RWPE2 (cell line): ENCODE measurements at regions not wholly inside any gene's neighbourhood (a gene's known extent, or its start where the extent isn't known, plus 50 kb on each side); places are given as distances from the start of the nearest gene placed in this dataset.

ENCODE experiments used
- ATAC-seq: fragments of 200-7000 bp; cut with Tn5 transposase; 3 replicates; pipeline ENCODE4 v1.9.1; 2021; ENCODE audit warnings: low read depth
- DNase-seq: peaks from one replicate; pipeline ENCODE4 v3.0.0-alpha.2; 2020; ENCODE audit warnings: low spot score
- H3K27ac ChIP-seq: fragments of 450-650 bp; 2 replicates; pipeline ENCODE4 v1.5.1; 2017; ENCODE audit warnings: mild to moderate bottlenecking; ENCODE audit not compliant: poor library complexity, severe bottlenecking
- H3K27me3 ChIP-seq: fragments of 250-450 bp; sonication (Bioruptor Pico); 2 replicates; pipeline ENCODE4 v1.5.1; 2021; ENCODE audit warnings: mild to moderate bottlenecking, moderate library complexity; ENCODE audit not compliant: insufficient read depth, poor library complexity, severe bottlenecking
- H3K36me3 ChIP-seq: fragments of 250-450 bp; sonication (Bioruptor Pico); 2 replicates; pipeline ENCODE4 v1.5.1; 2020; ENCODE audit warnings: low read depth, mild to moderate bottlenecking, moderate library complexity
- H3K4me1 ChIP-seq: fragments of 250-450 bp; sonication (Bioruptor Pico); 2 replicates; pipeline ENCODE4 v1.5.1; 2021; ENCODE audit warnings: mild to moderate bottlenecking, moderate library complexity; ENCODE audit not compliant: insufficient read depth, poor library complexity, severe bottlenecking
- H3K4me3 ChIP-seq: fragments of 250-450 bp; sonication (Bioruptor Pico); 2 replicates; pipeline ENCODE4 v1.5.1; 2021; ENCODE audit warnings: mild to moderate bottlenecking, moderate library complexity; ENCODE audit not compliant: severe bottlenecking
- H3K9me3 ChIP-seq: fragments of 250-450 bp; sonication (Bioruptor Pico); 2 replicates; pipeline ENCODE4 v1.5.1; 2021; ENCODE audit warnings: mild to moderate bottlenecking, moderate library complexity; ENCODE audit not compliant: severe bottlenecking
- TF ChIP-seq, protein P1 (sequence below): fragments of 450-650 bp; IDR thresholded peaks from one replicate; pipeline ENCODE4 v1.5.1; 2017; ENCODE audit warnings: mild to moderate bottlenecking, moderate library complexity; ENCODE audit not compliant: poor library complexity, severe bottlenecking

DNA sequence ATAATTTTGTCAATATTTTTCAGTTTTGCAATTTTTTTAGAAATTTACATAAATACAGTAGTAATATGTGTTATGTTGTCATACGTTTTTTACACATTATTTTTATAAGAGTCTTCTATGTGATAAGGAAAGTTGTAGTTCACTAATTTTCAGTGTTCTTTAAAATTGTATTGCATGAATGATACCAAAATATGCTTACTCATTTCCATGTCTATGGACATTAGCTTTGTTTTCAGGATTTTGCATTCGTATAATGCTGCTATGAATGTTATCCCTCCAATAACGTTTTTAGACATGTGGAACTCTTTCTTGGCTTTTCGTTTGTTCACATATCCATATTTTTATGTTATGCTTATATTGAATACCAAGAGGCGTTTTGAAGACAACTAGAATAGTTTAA is 260.0 kb downstream of the ARL4A start:
- peaks cover 4% of the 10 kb centered on the region for H3K9me3 ChIP-seq
- ATAC-seq, result no peak
- TF ChIP-seq, protein P1, sequence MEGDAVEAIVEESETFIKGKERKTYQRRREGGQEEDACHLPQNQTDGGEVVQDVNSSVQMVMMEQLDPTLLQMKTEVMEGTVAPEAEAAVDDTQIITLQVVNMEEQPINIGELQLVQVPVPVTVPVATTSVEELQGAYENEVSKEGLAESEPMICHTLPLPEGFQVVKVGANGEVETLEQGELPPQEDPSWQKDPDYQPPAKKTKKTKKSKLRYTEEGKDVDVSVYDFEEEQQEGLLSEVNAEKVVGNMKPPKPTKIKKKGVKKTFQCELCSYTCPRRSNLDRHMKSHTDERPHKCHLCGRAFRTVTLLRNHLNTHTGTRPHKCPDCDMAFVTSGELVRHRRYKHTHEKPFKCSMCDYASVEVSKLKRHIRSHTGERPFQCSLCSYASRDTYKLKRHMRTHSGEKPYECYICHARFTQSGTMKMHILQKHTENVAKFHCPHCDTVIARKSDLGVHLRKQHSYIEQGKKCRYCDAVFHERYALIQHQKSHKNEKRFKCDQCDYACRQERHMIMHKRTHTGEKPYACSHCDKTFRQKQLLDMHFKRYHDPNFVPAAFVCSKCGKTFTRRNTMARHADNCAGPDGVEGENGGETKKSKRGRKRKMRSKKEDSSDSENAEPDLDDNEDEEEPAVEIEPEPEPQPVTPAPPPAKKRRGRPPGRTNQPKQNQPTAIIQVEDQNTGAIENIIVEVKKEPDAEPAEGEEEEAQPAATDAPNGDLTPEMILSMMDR, result no peak
- H3K4me3 ChIP-seq, result no peak overlapping the region
- no peak overlapping the region for H3K27ac ChIP-seq
- no peaks in the 10 kb centered on the region for H3K27me3 ChIP-seq
- 0 out of 2 replicates have a peak, but pooled peaks cover 4% of the 10 kb centered on the region for H3K36me3 ChIP-seq
- DNase-seq, result no peak
- H3K4me1 ChIP-seq, result peaks cover 17% of the 10 kb centered on the region

GRCh38 chr7:12949060-12949931 is 261.9 kb downstream of the ARL4A start:
- Histone ChIP-seq H3K27me3 (no peaks in the 10 kb centered on the region), H3K4me1 (peaks cover 17% of the 10 kb centered on the region)
- TF ChIP-seq, protein P1, result no peak

GRCh38 chr7:12951397-12951801 is 264.0 kb downstream of the ARL4A start:
- ATAC-seq, result peak; percentile 97
- no peak for DNase-seq

More at GRCh38 chr7:12949060-12949931, 261.9 kb downstream of the ARL4A start:
- H3K4me3 ChIP-seq, result no peak overlapping the region
- ATAC-seq, result no peak
- 0 out of 2 replicates have a peak, but pooled peaks cover 4% of the 10 kb centered on the region for H3K36me3 ChIP-seq
- H3K27ac ChIP-seq, result no peak overlapping the region
- peaks cover 4% of the 10 kb centered on the region for H3K9me3 ChIP-seq
- no peak for DNase-seq

DNA sequence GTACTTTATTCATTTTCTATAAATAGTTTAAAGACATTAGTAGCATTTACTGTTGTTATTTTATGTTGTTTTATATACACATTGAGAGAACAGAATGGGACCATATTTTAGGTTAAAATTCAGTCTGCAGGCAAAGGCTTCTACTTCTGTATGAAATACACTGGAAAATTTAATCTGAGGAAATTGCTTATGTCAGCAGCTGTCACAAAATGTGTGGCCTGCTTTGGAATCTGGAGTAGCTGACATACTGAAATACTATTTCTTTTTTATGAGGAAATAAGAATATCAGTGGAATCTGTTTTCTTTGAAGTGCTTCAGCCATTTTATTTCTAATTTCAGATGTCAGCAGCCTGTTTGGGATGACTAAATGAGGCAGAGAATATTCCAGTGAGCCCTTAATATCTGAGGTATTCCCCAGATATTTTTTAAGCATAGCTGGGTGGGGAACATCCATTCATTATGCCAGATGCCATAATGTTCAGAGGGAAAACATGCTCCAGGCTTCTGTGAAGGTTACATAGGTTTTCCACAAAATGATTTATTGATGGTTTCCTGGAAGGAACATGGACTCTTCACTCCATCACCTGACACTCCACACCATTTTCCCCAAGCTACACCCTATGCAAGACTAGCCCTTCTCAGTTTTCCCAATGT is 267.1 kb downstream of the ARL4A start:
- no peak for DNase-seq
- TF ChIP-seq, protein P1, result no peak
- Histone ChIP-seq H3K4me1 (peaks cover 17% of the 10 kb centered on the region), H3K4me3 (no peak overlapping the region), H3K36me3 (0 out of 2 replicates have a peak, but pooled peaks cover 4% of the 10 kb centered on the region), H3K27me3 (no peaks in the 10 kb centered on the region), H3K27ac (no peak overlapping the region), H3K9me3 (peaks cover 4% of the 10 kb centered on the region)
- ATAC-seq, result no peak

More at GRCh38 chr7:12951397-12951801, 264.0 kb downstream of the ARL4A start:
- no peaks in the 10 kb centered on the region for H3K27me3 ChIP-seq
- no peak overlapping the region for H3K4me3 ChIP-seq
- H3K27ac ChIP-seq, result peak overlapping the region; percentile 43
- TF ChIP-seq, protein P1, result no peak
- peaks cover 17% of the 10 kb centered on the region for H3K4me1 ChIP-seq
- H3K36me3 ChIP-seq, result 0 out of 2 replicates have a peak, but pooled peaks cover 4% of the 10 kb centered on the region
- peaks cover 4% of the 10 kb centered on the region for H3K9me3 ChIP-seq
